ENCODE measurements at regions not wholly inside any gene's neighbourhood (a gene's known extent, or its start where the extent isn't known, plus 50 kb on each side); places are given as distances from the start of the nearest gene placed in this dataset.

GRCh38 chr6:8829796-8830195 lies 394.5 kb upstream of the SLC35B3 start:
- H3K27ac Mint-ChIP-seq: no peak overlapping the region
- DNase-seq: no peak
- H3K4me3 Mint-ChIP-seq: no peak overlapping the region
- H3K36me3 Mint-ChIP-seq (ENCODE audit: low read depth): no peaks in the 10 kb centered on the region
- H3K9me3 Mint-ChIP-seq: peaks cover 37% of the 10 kb centered on the region
- no peaks in the 10 kb centered on the region; the same call in 1 of the 2 replicates for H3K27me3 Mint-ChIP-seq (ENCODE audit: insufficient read depth)
- TF ChIP-seq CTCF (IDR thresholded peaks at IDR 0.05): no peak
- H3K4me1 Mint-ChIP-seq (ENCODE audit: low read depth): no peaks in the 10 kb centered on the region

GRCh38 chr6:8829296-8829695 lies 394.0 kb upstream of the SLC35B3 start:
- no peak for TF ChIP-seq CTCF (IDR thresholded peaks at IDR 0.05)
- no peak for DNase-seq
- Mint-ChIP-seq H3K36me3 (ENCODE audit: low read depth) (no peaks in the 10 kb centered on the region), H3K9me3 (peaks cover 39% of the 10 kb centered on the region), H3K4me1 (ENCODE audit: low read depth) (no peaks in the 10 kb centered on the region), H3K27me3 (ENCODE audit: insufficient read depth) (no peaks in the 10 kb centered on the region; the same call in 1 of the 2 replicates), H3K4me3 (no peak overlapping the region), H3K27ac (no peak overlapping the region)

DNA sequence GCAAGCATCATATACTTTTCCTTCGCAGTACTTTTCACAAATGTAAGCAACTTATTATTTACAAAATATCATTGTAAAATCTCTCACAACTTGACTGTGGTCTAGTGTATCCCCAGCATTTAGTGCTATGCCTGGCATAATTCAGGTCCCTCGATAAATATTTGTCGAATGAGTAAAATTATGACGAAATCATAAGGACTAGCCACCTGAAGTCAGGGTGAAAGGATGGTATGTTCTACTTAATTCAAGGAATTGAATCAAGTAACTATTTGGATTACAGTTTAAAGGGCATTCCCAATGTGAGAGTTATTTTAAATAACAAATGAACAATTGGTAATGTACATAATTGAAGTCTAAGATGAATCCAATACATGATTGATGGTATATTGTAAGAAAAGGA lies 393.0 kb upstream of the SLC35B3 start:
- no peaks in the 10 kb centered on the region for H3K36me3 Mint-ChIP-seq (ENCODE audit: low read depth)

DNA sequence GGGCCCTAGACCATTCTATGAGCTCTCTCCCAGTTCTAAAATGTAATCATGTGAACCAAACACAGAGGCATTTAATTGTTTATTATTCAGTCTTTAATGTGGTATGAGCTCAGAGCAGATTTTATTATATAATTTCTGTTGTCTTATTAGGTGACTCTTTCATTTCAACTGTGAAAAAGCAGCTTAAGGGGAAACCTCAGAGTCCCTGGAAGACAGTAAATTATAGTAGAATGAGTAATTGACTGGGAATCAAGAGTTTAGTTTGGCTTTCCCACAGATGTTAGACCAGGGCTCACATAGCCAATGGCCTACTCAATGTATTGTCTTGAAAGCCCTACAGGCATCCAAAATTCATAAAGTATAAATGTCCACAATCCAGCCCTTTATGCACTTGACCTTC lies 390.4 kb upstream of the SLC35B3 start:
- DNase-seq: no peak
- no peaks in the 10 kb centered on the region for H3K36me3 Mint-ChIP-seq (ENCODE audit: low read depth)
- H3K4me1 Mint-ChIP-seq (ENCODE audit: low read depth): no peaks in the 10 kb centered on the region
- no peak overlapping the region for H3K4me3 Mint-ChIP-seq
- no peaks in the 10 kb centered on the region; the same call in 1 of the 2 replicates for H3K27me3 Mint-ChIP-seq (ENCODE audit: insufficient read depth)
- H3K27ac Mint-ChIP-seq: no peak overlapping the region
- peaks cover 40% of the 10 kb centered on the region for H3K9me3 Mint-ChIP-seq
- no peak for TF ChIP-seq CTCF (IDR thresholded peaks at IDR 0.05)

More for the DNA sequence above, 393.0 kb upstream of the SLC35B3 start:
- H3K4me1 Mint-ChIP-seq (ENCODE audit: low read depth): no peaks in the 10 kb centered on the region
- DNase-seq: no peak
- no peaks in the 10 kb centered on the region; the same call in 1 of the 2 replicates for H3K27me3 Mint-ChIP-seq (ENCODE audit: insufficient read depth)
- H3K27ac Mint-ChIP-seq: no peak overlapping the region
- no peak for TF ChIP-seq CTCF (IDR thresholded peaks at IDR 0.05)
- H3K9me3 Mint-ChIP-seq: peaks cover 44% of the 10 kb centered on the region
- H3K4me3 Mint-ChIP-seq: no peak overlapping the region

GRCh38 chr6:8821981-8822381 lies 386.6 kb upstream of the SLC35B3 start:
- Mint-ChIP-seq H3K9me3 (peaks cover 29% of the 10 kb centered on the region), H3K4me1 (ENCODE audit: low read depth) (no peaks in the 10 kb centered on the region), H3K4me3 (no peak overlapping the region), H3K27me3 (ENCODE audit: insufficient read depth) (no peaks in the 10 kb centered on the region; the same call in none of the 2 replicates), H3K36me3 (ENCODE audit: low read depth) (no peaks in the 10 kb centered on the region), H3K27ac (no peak overlapping the region)
- TF ChIP-seq CTCF (IDR thresholded peaks at IDR 0.05): no peak
- DNase-seq: no peak

- Mint-ChIP-seq H3K36me3 (ENCODE audit: low read depth) (no peaks in the 10 kb centered on the region), H3K4me1 (ENCODE audit: low read depth) (no peaks in the 10 kb centered on the region), H3K27me3 (ENCODE audit: insufficient read depth) (no peaks in the 10 kb centered on the region; the same call in none of the 2 replicates), H3K4me3 (no peak overlapping the region), H3K9me3 (peaks cover 20% of the 10 kb centered on the region), H3K27ac (no peak overlapping the region)
- TF ChIP-seq CTCF (IDR thresholded peaks at IDR 0.05): no peak
- DNase-seq: no peak
Measured at GRCh38 chr6:8820313-8820712, 385.0 kb upstream of the SLC35B3 start.

All from HFFc6 (cell line).